Astrocyte of the spinal cord (primary cell): ENCODE measurements at regions not wholly inside any gene's neighbourhood (a gene's known extent, or its start where the extent isn't known, plus 50 kb on each side); places are given as distances from the start of the nearest gene placed in this dataset.
"Not testable (repeated sequence)": the region's sequence is repeated elsewhere in the genome, so short reads cannot be mapped to it uniquely, and the experiment has no call there.

ENCODE experiments used
- DNase-seq: peaks from one replicate; pipeline ENCODE4 v3.0.0; 2011; ENCODE audit warnings: low read depth, low spot score
- H3K4me3 ChIP-seq: 2 replicates; pipeline ENCODE4 v1.5.1; 2011; ENCODE audit warnings: low read depth, mild to moderate bottlenecking, low read length, moderate library complexity
- CTCF ChIP-seq: IDR thresholded peaks from 2 replicates; pipeline ENCODE4 v1.5.1; 2012; ENCODE audit warnings: low read depth, mild to moderate bottlenecking, low read length, inconsistent platforms
- in situ Hi-C: cut with HindIII; loops from 2 replicates; pipeline ENCODE4 v1.10.0; 2017; ENCODE audit warnings: low sequenced_read_pairs

GRCh38 chr1:94754570-94754969, 65.6 kb upstream of the SLC44A3 start:
- no peak overlapping the region for H3K4me3 ChIP-seq
- TF ChIP-seq CTCF = no peak
- DNase-seq = peak; percentile 12
- in situ Hi-C loops = no loop called here

- no peak for DNase-seq
- in situ Hi-C loops = no loop called here
Measured at GRCh38 chr1:94754095-94754494, 66.1 kb upstream of the SLC44A3 start.

GRCh38 chr1:94753171-94753972, 66.8 kb upstream of the SLC44A3 start:
- no peak overlapping the region for H3K4me3 ChIP-seq
- TF ChIP-seq CTCF = no peak
- in situ Hi-C loops = no loop called here
- DNase-seq = peak; percentile 51

More at GRCh38 chr1:94754095-94754494, 66.1 kb upstream of the SLC44A3 start:
- TF ChIP-seq CTCF = no peak
- H3K4me3 ChIP-seq = no peak overlapping the region

GRCh38 chr1:94751483-94751882, 68.7 kb upstream of the SLC44A3 start:
- in situ Hi-C loops, DNase-seq, H3K4me3 ChIP-seq: not testable (repeated sequence)

DNA sequence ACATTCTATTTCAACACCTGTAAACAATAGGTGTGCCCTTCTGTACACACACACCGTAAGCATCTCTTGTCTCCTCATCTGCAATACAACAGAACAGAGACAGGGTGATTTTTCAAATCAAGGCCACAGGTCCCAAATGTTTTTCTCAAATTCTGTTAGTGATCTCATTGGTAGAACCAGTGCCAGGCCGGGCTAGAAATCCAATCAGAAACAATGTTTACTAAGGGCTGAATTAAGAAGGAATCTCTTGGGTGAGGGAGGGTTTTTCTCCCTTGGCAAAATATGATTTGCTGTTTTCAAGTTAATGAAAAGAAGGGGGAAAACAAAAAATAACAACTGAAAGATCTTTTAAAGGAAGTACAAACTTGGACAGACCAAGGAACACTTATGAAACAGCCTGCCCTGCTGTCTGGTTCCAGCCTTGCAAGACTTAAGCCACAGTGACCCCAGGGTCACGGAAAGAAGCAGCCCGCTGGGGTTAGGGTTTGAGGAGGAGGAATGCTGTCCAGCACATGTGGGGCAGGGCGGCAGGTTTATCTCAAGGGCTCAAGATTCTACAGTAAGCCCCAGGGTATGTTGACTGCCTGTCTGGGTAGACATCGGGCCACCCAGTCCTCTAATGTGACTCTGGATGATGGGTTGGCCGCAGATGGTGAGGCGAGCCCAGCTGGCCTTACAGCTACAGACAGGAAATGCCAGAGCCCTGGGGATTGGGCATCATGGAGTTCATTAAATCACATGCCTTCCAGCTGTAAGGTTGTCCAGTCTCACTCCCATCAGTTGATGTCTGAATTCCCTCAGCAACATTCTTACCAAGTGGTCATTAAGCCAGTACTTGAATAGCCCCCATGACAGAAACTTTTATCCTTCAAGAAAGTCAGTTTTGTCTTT, 73.3 kb upstream of the SLC44A3 start:
- in situ Hi-C loops = no loop called here
- DNase-seq = no peak
- TF ChIP-seq CTCF = no peak
- H3K4me3 ChIP-seq = no peak overlapping the region

GRCh38 chr1:94745742-94746141, 74.4 kb upstream of the SLC44A3 start:
- in situ Hi-C loops = no loop called here
- no peak for TF ChIP-seq CTCF
- DNase-seq = no peak
- H3K4me3 ChIP-seq = no peak overlapping the region

GRCh38 chr1:94743862-94744261, 76.3 kb upstream of the SLC44A3 start:
- no peak overlapping the region for H3K4me3 ChIP-seq
- peak; percentile 74 for DNase-seq
- no peak for TF ChIP-seq CTCF
- in situ Hi-C loops = no loop called here
